DND-41 (cell line): ENCODE measurements at regions not wholly inside any gene's neighbourhood (a gene's known extent, or its start where the extent isn't known, plus 50 kb on each side); places are given as distances from the start of the nearest gene placed in this dataset.

Experiments
- ATAC-seq: fragments of 200-7000 bp; cut with Tn5 transposase; 3 replicates; pipeline ENCODE4 v1.9.1; 2021; ENCODE audit warnings: low read depth; ENCODE audit not compliant: insufficient read depth
- DNase-seq: peaks from one replicate; pipeline ENCODE4 v3.0.0-alpha.2; 2020
- H2AFZ ChIP-seq: 2 replicates; pipeline ENCODE4 v1.6.0; 2012; ENCODE audit warnings: low read depth, low read length
- H3K27ac ChIP-seq: 2 replicates; pipeline ENCODE4 v1.5.1; 2012; ENCODE audit warnings: low read length, inconsistent platforms
- H3K27me3 ChIP-seq: fragments of 200-600 bp; sonication (generic); 2 replicates; pipeline ENCODE4 v1.6.0; 2012; ENCODE audit warnings: low read length, mild to moderate bottlenecking, inconsistent platforms; ENCODE audit not compliant: insufficient read depth, poor library complexity
- H3K36me3 ChIP-seq: 2 replicates; pipeline ENCODE4 v1.5.1; 2012; ENCODE audit warnings: low read length, inconsistent platforms; ENCODE audit not compliant: insufficient read depth
- H3K4me1 ChIP-seq: 2 replicates; pipeline ENCODE4 v1.5.1; 2012; ENCODE audit warnings: mild to moderate bottlenecking, low read length; ENCODE audit not compliant: insufficient read depth
- H3K4me2 ChIP-seq: 2 replicates; pipeline ENCODE4 v1.6.0; 2012; ENCODE audit warnings: mild to moderate bottlenecking, moderate library complexity, low read length, inconsistent platforms; ENCODE audit not compliant: insufficient read depth
- H3K4me3 ChIP-seq, 2 experiments: fragments of 200-600 bp in 1 of 2; shearing (Covaris generic) in 1 of 2; 2 replicates each; pipeline ENCODE4 v1.5.1; 2012 to 2016; ENCODE audit warnings: inconsistent platforms in 2 of 2, low read length in 2 of 2, mild to moderate bottlenecking in 2 of 2, low read depth in 1 of 2, moderate library complexity in 1 of 2
- H3K79me2 ChIP-seq: 2 replicates; pipeline ENCODE4 v1.6.0; 2012; ENCODE audit warnings: low read length, inconsistent platforms; ENCODE audit not compliant: insufficient read depth
- H3K9ac ChIP-seq: 2 replicates; pipeline ENCODE4 v1.6.0; 2012; ENCODE audit warnings: low read depth, mild to moderate bottlenecking, inconsistent platforms, low read length, moderate library complexity
- H3K9me3 ChIP-seq: 2 replicates; pipeline ENCODE4 v1.5.1; 2012; ENCODE audit warnings: low read length, moderate library complexity, mild to moderate bottlenecking, inconsistent platforms; ENCODE audit not compliant: insufficient read depth, severe bottlenecking
- H4K20me1 ChIP-seq: 2 replicates; pipeline ENCODE4 v1.6.0; 2012; ENCODE audit warnings: low read length; ENCODE audit not compliant: insufficient read depth
- CTCF ChIP-seq: IDR thresholded peaks from 2 replicates; pipeline ENCODE4 v1.5.1; 2012; ENCODE audit warnings: borderline replicate concordance, low read length, moderate library complexity, mild to moderate bottlenecking; ENCODE audit not compliant: poor library complexity, severe bottlenecking; ENCODE audit errors: extremely low read depth
- EZH2 ChIP-seq: IDR thresholded peaks from 3 replicates; pipeline ENCODE4 v1.6.1; 2012; ENCODE audit warnings: borderline replicate concordance, low read depth, mild to moderate bottlenecking, moderate library complexity, low read length, inconsistent platforms; ENCODE audit not compliant: severe bottlenecking

DNA sequence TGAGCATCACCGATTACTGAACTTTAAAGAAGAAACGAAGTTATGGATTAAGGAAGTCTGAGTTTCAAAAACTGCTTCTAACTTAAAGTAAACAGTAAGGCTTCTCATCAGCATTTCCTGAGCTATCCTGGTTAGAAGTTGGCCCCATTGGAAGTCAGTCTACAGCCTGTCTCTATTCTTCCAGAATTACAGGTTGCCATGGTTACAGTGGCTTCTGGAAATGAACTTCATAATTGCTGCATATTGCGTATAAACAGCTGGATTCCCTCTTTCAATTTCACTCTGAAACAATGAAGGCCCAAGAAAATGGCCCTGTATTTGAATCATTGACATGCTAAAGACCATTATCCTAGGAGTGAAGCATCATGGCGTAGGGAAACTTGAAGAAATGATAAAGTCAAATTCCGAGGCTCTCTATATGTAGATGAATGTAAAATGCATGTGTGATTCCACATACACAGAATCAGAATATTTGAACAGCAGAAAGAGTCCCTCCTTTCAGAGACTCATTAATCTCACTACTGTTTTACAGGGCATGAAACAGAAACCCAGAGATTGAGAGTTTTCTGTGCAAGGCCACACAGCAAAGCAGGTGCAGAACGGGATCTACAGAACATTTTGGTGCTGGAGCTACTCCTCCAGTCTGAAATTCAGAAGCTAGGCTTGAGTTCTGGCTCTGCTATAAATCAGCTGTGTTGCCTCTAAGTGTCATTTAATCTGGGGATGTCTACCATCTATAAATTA lies 856.4 kb upstream of the CELF4 start:
- H2AFZ ChIP-seq = no peak overlapping the region
- H3K4me1 ChIP-seq = 0 out of 2 replicates have a peak, but pooled peaks cover 1% of the 10 kb centered on the region
- H3K79me2 ChIP-seq = no peaks in the 10 kb centered on the region
- H3K36me3 ChIP-seq = no peaks in the 10 kb centered on the region
- no peaks in the 10 kb centered on the region for H3K9me3 ChIP-seq
- H3K4me2 ChIP-seq = no peak overlapping the region
- no peaks in the 10 kb centered on the region for H3K27me3 ChIP-seq
- ATAC-seq (no peak), DNase-seq (no peak)
- H3K27ac ChIP-seq = no peak overlapping the region
- H4K20me1 ChIP-seq = no peaks in the 10 kb centered on the region
- H3K9ac ChIP-seq = no peak overlapping the region
- no peak overlapping the region for H3K4me3 ChIP-seq
- no peak for TF ChIP-seq CTCF
- TF ChIP-seq EZH2 = no peak

GRCh38 chr18:38421021-38421420 lies 855.4 kb upstream of the CELF4 start:
- ATAC-seq = no peak
- no peak overlapping the region for H3K4me2 ChIP-seq

DNA sequence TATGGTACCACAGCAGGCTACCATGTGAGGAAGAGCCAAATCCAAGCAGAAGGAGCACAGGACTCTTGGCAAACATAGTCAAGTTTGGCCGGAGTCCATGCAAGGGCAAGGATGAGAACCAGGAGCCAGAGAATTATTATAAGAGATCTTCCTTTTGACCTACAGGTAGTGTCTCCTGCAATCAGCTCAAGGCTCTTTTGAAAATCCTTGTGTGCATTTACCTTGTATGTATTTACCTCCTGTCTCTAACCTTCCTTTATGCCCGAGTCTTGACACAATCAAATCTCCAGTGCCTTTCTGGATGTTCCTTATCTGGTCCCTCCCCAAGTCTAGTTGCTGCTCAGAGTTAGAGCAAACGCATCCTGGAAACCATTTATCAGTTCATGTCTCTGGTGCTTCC lies 855.0 kb upstream of the CELF4 start:
- Histone ChIP-seq H3K9me3 (no peaks in the 10 kb centered on the region), H3K79me2 (no peaks in the 10 kb centered on the region), H3K4me2 (no peak overlapping the region), H2AFZ (no peak overlapping the region; the same call in 1 of the 2 replicates), H3K36me3 (no peaks in the 10 kb centered on the region), H3K4me1 (no peaks in the 10 kb centered on the region), H3K4me3 (no peak overlapping the region), H4K20me1 (no peaks in the 10 kb centered on the region), H3K27me3 (no peaks in the 10 kb centered on the region), H3K27ac (no peak overlapping the region), H3K9ac (no peak overlapping the region)
- TF ChIP-seq CTCF = no peak
- no peak for TF ChIP-seq EZH2
- no peak for ATAC-seq
- DNase-seq = no peak

More at GRCh38 chr18:38421021-38421420, 855.4 kb upstream of the CELF4 start:
- Histone ChIP-seq H3K9ac (no peak overlapping the region), H3K9me3 (no peaks in the 10 kb centered on the region), H3K27me3 (no peaks in the 10 kb centered on the region), H4K20me1 (no peaks in the 10 kb centered on the region), H3K79me2 (no peaks in the 10 kb centered on the region), H3K4me3 (no peak overlapping the region), H3K4me1 (no peaks in the 10 kb centered on the region), H2AFZ (no peak overlapping the region), H3K27ac (no peak overlapping the region), H3K36me3 (no peaks in the 10 kb centered on the region)
- TF ChIP-seq EZH2 (no peak), CTCF (no peak)
- DNase-seq = no peak

- no peak for ATAC-seq
- H3K36me3 ChIP-seq = no peaks in the 10 kb centered on the region
- H4K20me1 ChIP-seq = no peaks in the 10 kb centered on the region
- no peaks in the 10 kb centered on the region for H3K9me3 ChIP-seq
- no peak overlapping the region for H3K9ac ChIP-seq
- H2AFZ ChIP-seq = no peak overlapping the region
- no peaks in the 10 kb centered on the region for H3K27me3 ChIP-seq
- no peak overlapping the region for H3K4me3 ChIP-seq
- no peak for TF ChIP-seq CTCF
- no peak for TF ChIP-seq EZH2
- no peak overlapping the region for H3K27ac ChIP-seq
- no peaks in the 10 kb centered on the region for H3K79me2 ChIP-seq
- no peak for DNase-seq
- no peak overlapping the region for H3K4me2 ChIP-seq
- H3K4me1 ChIP-seq = no peaks in the 10 kb centered on the region
Observed at GRCh38 chr18:38415811-38416210, 850.2 kb upstream of the CELF4 start.
